Large intestine (tissue), 3 donors: ENCODE measurements at regions not wholly inside any gene's neighbourhood (a gene's known extent, or its start where the extent isn't known, plus 50 kb on each side); places are given as distances from the start of the nearest gene placed in this dataset.
A peak's percentile ranks its signal among the peaks of the same experiment; 100 is the strongest.

Source experiments
- DNase-seq, 2 donors: peaks; one replicate each; pipeline versions ENCODE4 v3.0.0 to v3.0.0-alpha.2; 2013
- H3K27ac ChIP-seq: one replicate; pipeline ENCODE4 v1.5.1; 2013; ENCODE audit warnings: low read length
- H3K27me3 ChIP-seq: 2 replicates; pipeline ENCODE4 v1.6.1; 2013; ENCODE audit warnings: low read length; ENCODE audit not compliant: control insufficient read depth, insufficient read depth
- H3K36me3 ChIP-seq: 2 replicates; pipeline ENCODE4 v1.6.1; 2013; ENCODE audit warnings: low read length; ENCODE audit not compliant: control insufficient read depth, insufficient read depth
- H3K4me1 ChIP-seq: one replicate; pipeline ENCODE4 v1.6.1; 2013; ENCODE audit warnings: low read length; ENCODE audit not compliant: control insufficient read depth, insufficient read depth
- H3K4me3 ChIP-seq: one replicate; pipeline ENCODE4 v1.5.1; 2013; ENCODE audit warnings: low read length
- H3K9me3 ChIP-seq: one replicate; pipeline ENCODE4 v1.6.1; 2013; ENCODE audit warnings: mild to moderate bottlenecking, low read depth, low read length, moderate library complexity; ENCODE audit not compliant: control insufficient read depth
- WGBS: methylation state at CpG from one replicate; pipeline ENCODE4 v1.1.5; 2013; ENCODE audit warnings: low lambda C conversion rate; ENCODE audit not compliant: insufficient coverage; 5-methylcytosine and 5-hydroxymethylcytosine counted together

GRCh38 chr14:33871394-33871793, 79.5 kb downstream of the EGLN3 start:
- no CpG with 5 or more reads among the region's 3 CpGs for WGBS
- no peak for DNase-seq
- peaks cover 2% of the 10 kb centered on the region for H3K9me3 ChIP-seq
- H3K27ac ChIP-seq, result no peak overlapping the region
- H3K27me3 ChIP-seq, result no peaks in the 10 kb centered on the region
- no peaks in the 10 kb centered on the region for H3K4me1 ChIP-seq
- no peaks in the 10 kb centered on the region for H3K36me3 ChIP-seq
- H3K4me3 ChIP-seq, result no peak overlapping the region

- WGBS, result no CpG with 5 or more reads among the region's 1 CpG
- Histone ChIP-seq H3K27me3 (no peaks in the 10 kb centered on the region), H3K9me3 (no peaks in the 10 kb centered on the region)
These were observed 84.3 kb downstream of the EGLN3 start for GRCh38 chr14:33866425-33867088.

GRCh38 chr14:33862261-33862802, 88.5 kb downstream of the EGLN3 start:
- Histone ChIP-seq H3K27ac (no peak overlapping the region), H3K4me3 (no peak overlapping the region), H3K36me3 (no peaks in the 10 kb centered on the region), H3K9me3 (no peaks in the 10 kb centered on the region), H3K27me3 (no peaks in the 10 kb centered on the region), H3K4me1 (peaks cover 2% of the 10 kb centered on the region)
- no CpG with 5 or more reads among the region's 3 CpGs for WGBS
- DNase-seq, result no peak

More at GRCh38 chr14:33866425-33867088, 84.3 kb downstream of the EGLN3 start:
- H3K27ac ChIP-seq, result no peak overlapping the region
- no peaks in the 10 kb centered on the region for H3K4me1 ChIP-seq
- DNase-seq, result no peak
- H3K4me3 ChIP-seq, result no peak overlapping the region
- no peaks in the 10 kb centered on the region for H3K36me3 ChIP-seq

- no peaks in the 10 kb centered on the region for H3K9me3 ChIP-seq
- peak in 1 of 2 donors; percentile 43 for DNase-seq
- H3K36me3 ChIP-seq, result no peaks in the 10 kb centered on the region
- H3K27me3 ChIP-seq, result no peaks in the 10 kb centered on the region
- no peak overlapping the region for H3K27ac ChIP-seq
- peaks cover 2% of the 10 kb centered on the region for H3K4me1 ChIP-seq
- H3K4me3 ChIP-seq, result no peak overlapping the region
These were observed 91.6 kb downstream of the EGLN3 start for GRCh38 chr14:33859306-33859705.

GRCh38 chr14:33857650-33858049, 93.2 kb downstream of the EGLN3 start:
- no peak overlapping the region for H3K4me3 ChIP-seq
- H3K27ac ChIP-seq, result no peak overlapping the region
- H3K27me3 ChIP-seq, result no peaks in the 10 kb centered on the region
- 100% methylated on average over 1 of the region's 4 CpGs for WGBS
- H3K4me1 ChIP-seq, result peaks cover 2% of the 10 kb centered on the region
- no peaks in the 10 kb centered on the region for H3K9me3 ChIP-seq
- no peaks in the 10 kb centered on the region for H3K36me3 ChIP-seq
- DNase-seq, result no peak

GRCh38 chr14:33855672-33856071, 95.2 kb downstream of the EGLN3 start:
- no peaks in the 10 kb centered on the region for H3K27me3 ChIP-seq
- H3K36me3 ChIP-seq, result no peaks in the 10 kb centered on the region
- no peaks in the 10 kb centered on the region for H3K9me3 ChIP-seq
- WGBS, result 100% methylated on average over 1 of the region's 3 CpGs
- no peak for DNase-seq
- H3K4me1 ChIP-seq, result peaks cover 2% of the 10 kb centered on the region
- H3K4me3 ChIP-seq, result no peak overlapping the region
- no peak overlapping the region for H3K27ac ChIP-seq
